ENCODE measurements at regions not wholly inside any gene's neighbourhood (a gene's known extent, or its start where the extent isn't known, plus 50 kb on each side); places are given as distances from the start of the nearest gene placed in this dataset.

GRCh38 chr18:22838221-22838620 lies 94.9 kb upstream of the RBBP8 start:
- no peak overlapping the region for H3K9ac ChIP-seq (ENCODE audit: insufficient read length)
- no peaks in the 10 kb centered on the region for H3K9me3 ChIP-seq (ENCODE audit: low read depth, low read length)
- H3K4me3 ChIP-seq: no peak overlapping the region
- no peak overlapping the region for H3K27ac ChIP-seq
- DNase-seq (ENCODE audit: low read depth, low spot score): no peak
- TF ChIP-seq FOXP2 (optimal IDR thresholded peaks at IDR 0.05; ENCODE audit: control extremely low read depth, extremely low read length, insufficient read depth): no peak
- no peak for TF ChIP-seq POLR2AphosphoS5 (IDR thresholded peaks at IDR 0.05; ENCODE audit: borderline replicate concordance, low read depth, low read length)
- no peak for TF ChIP-seq EZH2 (IDR thresholded peaks at IDR 0.05)
- H3K36me3 ChIP-seq (ENCODE audit: insufficient read depth, low read length): no peaks in the 10 kb centered on the region

GRCh38 chr18:22838639-22839277 lies 94.4 kb upstream of the RBBP8 start:
- no peaks in the 10 kb centered on the region for H3K36me3 ChIP-seq (ENCODE audit: insufficient read depth, low read length)
- no peaks in the 10 kb centered on the region for H3K9me3 ChIP-seq (ENCODE audit: low read depth, low read length)
- TF ChIP-seq POLR2AphosphoS5 (IDR thresholded peaks at IDR 0.05; ENCODE audit: borderline replicate concordance, low read depth, low read length) (no peak), EZH2 (IDR thresholded peaks at IDR 0.05) (no peak), FOXP2 (optimal IDR thresholded peaks at IDR 0.05; ENCODE audit: control extremely low read depth, extremely low read length, insufficient read depth) (no peak)
- no peak for DNase-seq (ENCODE audit: low read depth, low spot score)
- no peak overlapping the region for H3K4me3 ChIP-seq
- H3K9ac ChIP-seq (ENCODE audit: insufficient read length): no peak overlapping the region
- no peak overlapping the region for H3K27ac ChIP-seq

GRCh38 chr18:22839340-22839821 lies 93.7 kb upstream of the RBBP8 start:
- no peak for TF ChIP-seq POLR2AphosphoS5 (IDR thresholded peaks at IDR 0.05; ENCODE audit: borderline replicate concordance, low read depth, low read length)
- no peak for TF ChIP-seq EZH2 (IDR thresholded peaks at IDR 0.05)
- no peak for TF ChIP-seq FOXP2 (optimal IDR thresholded peaks at IDR 0.05; ENCODE audit: control extremely low read depth, extremely low read length, insufficient read depth)
- H3K36me3 ChIP-seq (ENCODE audit: insufficient read depth, low read length): no peaks in the 10 kb centered on the region
- no peak overlapping the region for H3K9ac ChIP-seq (ENCODE audit: insufficient read length)
- H3K27ac ChIP-seq: no peak overlapping the region
- no peaks in the 10 kb centered on the region for H3K9me3 ChIP-seq (ENCODE audit: low read depth, low read length)
- no peak overlapping the region for H3K4me3 ChIP-seq
- no peak for DNase-seq (ENCODE audit: low read depth, low spot score)

GRCh38 chr18:22840606-22841144 lies 92.5 kb upstream of the RBBP8 start:
- no peak for DNase-seq (ENCODE audit: low read depth, low spot score)
- Histone ChIP-seq H3K36me3 (ENCODE audit: insufficient read depth, low read length) (no peaks in the 10 kb centered on the region), H3K27ac (no peak overlapping the region), H3K9me3 (ENCODE audit: low read depth, low read length) (no peaks in the 10 kb centered on the region), H3K9ac (ENCODE audit: insufficient read length) (no peak overlapping the region), H3K4me3 (no peak overlapping the region)
- no peak for TF ChIP-seq POLR2AphosphoS5 (IDR thresholded peaks at IDR 0.05; ENCODE audit: borderline replicate concordance, low read depth, low read length)
- TF ChIP-seq EZH2 (IDR thresholded peaks at IDR 0.05): no peak
- TF ChIP-seq FOXP2 (optimal IDR thresholded peaks at IDR 0.05; ENCODE audit: control extremely low read depth, extremely low read length, insufficient read depth): no peak

- TF ChIP-seq EZH2 (IDR thresholded peaks at IDR 0.05) (no peak), POLR2AphosphoS5 (IDR thresholded peaks at IDR 0.05; ENCODE audit: borderline replicate concordance, low read depth, low read length) (no peak), FOXP2 (optimal IDR thresholded peaks at IDR 0.05; ENCODE audit: control extremely low read depth, extremely low read length, insufficient read depth) (no peak)
- no peaks in the 10 kb centered on the region for H3K36me3 ChIP-seq (ENCODE audit: insufficient read depth, low read length)
- no peaks in the 10 kb centered on the region for H3K9me3 ChIP-seq (ENCODE audit: low read depth, low read length)
- no peak overlapping the region for H3K27ac ChIP-seq
- no peak overlapping the region for H3K4me3 ChIP-seq
- no peak for DNase-seq (ENCODE audit: low read depth, low spot score)
- H3K9ac ChIP-seq (ENCODE audit: insufficient read length): no peak overlapping the region
Measured at GRCh38 chr18:22841840-22842239, 91.3 kb upstream of the RBBP8 start.

- Histone ChIP-seq H3K4me3 (no peak overlapping the region), H3K27ac (no peak overlapping the region), H3K36me3 (ENCODE audit: insufficient read depth, low read length) (no peaks in the 10 kb centered on the region), H3K9ac (ENCODE audit: insufficient read length) (no peak overlapping the region), H3K9me3 (ENCODE audit: low read depth, low read length) (no peaks in the 10 kb centered on the region)
- no peak for DNase-seq (ENCODE audit: low read depth, low spot score)
- TF ChIP-seq EZH2 (IDR thresholded peaks at IDR 0.05): no peak
- no peak for TF ChIP-seq POLR2AphosphoS5 (IDR thresholded peaks at IDR 0.05; ENCODE audit: borderline replicate concordance, low read depth, low read length)
- no peak for TF ChIP-seq FOXP2 (optimal IDR thresholded peaks at IDR 0.05; ENCODE audit: control extremely low read depth, extremely low read length, insufficient read depth)
Measured at GRCh38 chr18:22844190-22844589, 88.9 kb upstream of the RBBP8 start.

GRCh38 chr18:22844628-22845027 lies 88.5 kb upstream of the RBBP8 start:
- DNase-seq (ENCODE audit: low read depth, low spot score): no peak
- no peak for TF ChIP-seq EZH2 (IDR thresholded peaks at IDR 0.05)
- no peak for TF ChIP-seq POLR2AphosphoS5 (IDR thresholded peaks at IDR 0.05; ENCODE audit: borderline replicate concordance, low read depth, low read length)
- no peak for TF ChIP-seq FOXP2 (optimal IDR thresholded peaks at IDR 0.05; ENCODE audit: control extremely low read depth, extremely low read length, insufficient read depth)

GRCh38 chr18:22846088-22846683 lies 86.9 kb upstream of the RBBP8 start:
- H3K9me3 ChIP-seq (ENCODE audit: low read depth, low read length): no peaks in the 10 kb centered on the region
- DNase-seq (ENCODE audit: low read depth, low spot score): no peak
- H3K9ac ChIP-seq (ENCODE audit: insufficient read length): no peak overlapping the region
- H3K4me3 ChIP-seq: no peak overlapping the region
- TF ChIP-seq POLR2AphosphoS5 (IDR thresholded peaks at IDR 0.05; ENCODE audit: borderline replicate concordance, low read depth, low read length) (no peak), EZH2 (IDR thresholded peaks at IDR 0.05) (no peak), FOXP2 (optimal IDR thresholded peaks at IDR 0.05; ENCODE audit: control extremely low read depth, extremely low read length, insufficient read depth) (no peak)
- no peak overlapping the region for H3K27ac ChIP-seq
- no peaks in the 10 kb centered on the region for H3K36me3 ChIP-seq (ENCODE audit: insufficient read depth, low read length)

More at GRCh38 chr18:22844628-22845027, 88.5 kb upstream of the RBBP8 start:
- Histone ChIP-seq H3K4me3 (no peak overlapping the region), H3K9ac (ENCODE audit: insufficient read length) (no peak overlapping the region), H3K27ac (no peak overlapping the region), H3K36me3 (ENCODE audit: insufficient read depth, low read length) (no peaks in the 10 kb centered on the region), H3K9me3 (ENCODE audit: low read depth, low read length) (no peaks in the 10 kb centered on the region)
